Naive thymus-derived CD4-positive, alpha-beta T cell (primary cell): ENCODE measurements at regions not wholly inside any gene's neighbourhood (a gene's known extent, or its start where the extent isn't known, plus 50 kb on each side); places are given as distances from the start of the nearest gene placed in this dataset.

Experiments
- ATAC-seq: fragments of 150-1000 bp; cut with Tn5 transposase; 2 replicates; pipeline ENCODE4 v1.10.0; 2021; ENCODE audit warnings: mild to moderate bottlenecking, moderate library complexity
- CTCF ChIA-PET: fragments of 350-600 bp; sonication (Branson Sonifier 250); formaldehyde crosslinking; loops from one replicate; lab custom pipeline; 2021; ENCODE audit warnings: antibody characterized with exemption; lab: Charles Lee
- POLR2A ChIA-PET: fragments of 350-600 bp; sonication (Branson Sonifier 250); formaldehyde crosslinking; loops from one replicate; lab custom pipeline; 2021; ENCODE audit warnings: antibody characterized with exemption, inconsistent platforms; lab: Charles Lee
- DNase-seq, 9 donors: peaks; one replicate each; pipeline versions ENCODE4 v3.0.0 to v3.0.0-alpha.2; 2020 to 2022; ENCODE audit warnings: mixed read lengths in 1 of 9
- H3K27ac ChIP-seq: one replicate; pipeline ENCODE4 v1.7.0; 2013; ENCODE audit warnings: mild to moderate bottlenecking, low read depth, low read length, moderate library complexity
- H3K27me3 ChIP-seq, 2 donors: one replicate each; pipeline ENCODE4 v1.7.0; 2013; ENCODE audit warnings: low read length in 2 of 2, mild to moderate bottlenecking in 2 of 2, moderate library complexity in 2 of 2; ENCODE audit not compliant: control insufficient read depth in 2 of 2, insufficient read depth in 2 of 2
- H3K36me3 ChIP-seq, 3 experiments: 1 replicate in 2 of 3; 2 replicates in 1 of 3; pipeline ENCODE4 v1.7.0; 2013; ENCODE audit warnings: low read length in 3 of 3, mild to moderate bottlenecking in 3 of 3, moderate library complexity in 1 of 3; ENCODE audit not compliant: insufficient read depth in 3 of 3, control insufficient read depth in 2 of 3
- H3K4me1 ChIP-seq, 2 donors: one replicate each; pipeline ENCODE4 v1.7.0; 2013; ENCODE audit warnings: low read length in 2 of 2, mild to moderate bottlenecking in 2 of 2, moderate library complexity in 1 of 2; ENCODE audit not compliant: control insufficient read depth in 2 of 2, insufficient read depth in 2 of 2
- H3K4me3 ChIP-seq: 2 replicates; pipeline ENCODE4 v1.7.0; 2013; ENCODE audit warnings: mild to moderate bottlenecking, low read length
- H3K9me3 ChIP-seq, 3 experiments: 1 replicate in 2 of 3; 2 replicates in 1 of 3; pipeline ENCODE4 v1.7.0; 2013; ENCODE audit warnings: low read length in 3 of 3; ENCODE audit not compliant: control insufficient read depth in 2 of 3
- H3K27ac Mint-ChIP-seq, 9 donors: one replicate each; pipeline ENCODE4 v1.8.0; 2020 to 2022; ENCODE audit warnings: mixed read lengths in 9 of 9, mild to moderate bottlenecking in 8 of 9, moderate library complexity in 5 of 9, inconsistent platforms in 2 of 9
- H3K27me3 Mint-ChIP-seq, 5 donors: one replicate each; pipeline ENCODE4 v1.8.0; 2021 to 2022; ENCODE audit warnings: mixed read lengths in 5 of 5, mild to moderate bottlenecking in 1 of 5
- H3K36me3 Mint-ChIP-seq, 5 donors: one replicate each; pipeline ENCODE4 v1.8.0; 2020 to 2022; ENCODE audit warnings: mixed read lengths in 5 of 5, mild to moderate bottlenecking in 3 of 5, inconsistent platforms in 1 of 5
- H3K4me1 Mint-ChIP-seq, 7 donors: one replicate each; pipeline ENCODE4 v1.8.0; 2020 to 2022; ENCODE audit warnings: mixed read lengths in 7 of 7, mild to moderate bottlenecking in 3 of 7, inconsistent platforms in 1 of 7
- H3K4me3 Mint-ChIP-seq, 10 donors: one replicate each; pipeline ENCODE4 v1.8.0; 2020 to 2022; ENCODE audit warnings: mild to moderate bottlenecking in 10 of 10, mixed read lengths in 10 of 10, moderate library complexity in 6 of 10, inconsistent platforms in 2 of 10
- H3K9me3 Mint-ChIP-seq, 11 donors: one replicate each; pipeline ENCODE4 v1.8.0; 2020 to 2022; ENCODE audit warnings: mixed read lengths in 11 of 11, mild to moderate bottlenecking in 4 of 11, inconsistent platforms in 1 of 11, moderate library complexity in 1 of 11
- intact Hi-C, 2 donors: fragments of 100-400 bp; cut with micrococcal nuclease; formaldehyde crosslinking; loops; one replicate each; pipeline ENCODE4 v1.15.1; 2023

- ChIA-PET CTCF (no interaction called here), POLR2A (no interaction called here)
- Histone ChIP-seq H3K4me1 (no peaks in the 10 kb centered on the region), H3K9me3 (no peaks in the 10 kb centered on the region), H3K27me3 (no peaks in the 10 kb centered on the region), H3K36me3 (no peaks in the 10 kb centered on the region), H3K4me3 (no peak overlapping the region), H3K27ac (no peak overlapping the region)
- intact Hi-C loops: no loop called here
- Mint-ChIP-seq H3K4me1 (no peaks in the 10 kb centered on the region), H3K4me3 (no peak overlapping the region), H3K9me3 (peaks cover 0 to 4% (median 0%) of the 10 kb centered on the region in 11 donors), H3K27me3 (peaks cover 0 to 8% (median 3%) of the 10 kb centered on the region in 5 donors), H3K27ac (no peak overlapping the region), H3K36me3 (no peaks in the 10 kb centered on the region)
- no peak for ATAC-seq
- no peak for DNase-seq
Observed at GRCh38 chr11:15579287-15580001, 464.7 kb downstream of the INSC start.

- POLR2A ChIA-PET: no interaction called here
- no peaks in the 10 kb centered on the region for H3K36me3 Mint-ChIP-seq
Observed at GRCh38 chr11:15580056-15580774, 465.5 kb downstream of the INSC start.

GRCh38 chr11:15580775-15581095, 466.0 kb downstream of the INSC start:
- H3K27me3 ChIP-seq: no peaks in the 10 kb centered on the region
- CTCF ChIA-PET: no interaction called here
- H3K27me3 Mint-ChIP-seq: peaks cover 0 to 8% (median 4%) of the 10 kb centered on the region in 5 donors
- no peaks in the 10 kb centered on the region for H3K4me1 Mint-ChIP-seq
- no peak overlapping the region for H3K4me3 Mint-ChIP-seq
- intact Hi-C loops: no loop called here
- peaks cover 0 to 4% (median 0%) of the 10 kb centered on the region in 11 donors for H3K9me3 Mint-ChIP-seq
- H3K36me3 ChIP-seq: no peaks in the 10 kb centered on the region
- POLR2A ChIA-PET: no interaction called here
- no peak overlapping the region for H3K27ac Mint-ChIP-seq
- H3K4me1 ChIP-seq: no peaks in the 10 kb centered on the region
- DNase-seq (no peak), ATAC-seq (no peak)
- no peaks in the 10 kb centered on the region for H3K36me3 Mint-ChIP-seq
- no peak overlapping the region for H3K27ac ChIP-seq
- H3K9me3 ChIP-seq: no peaks in the 10 kb centered on the region
- H3K4me3 ChIP-seq: no peak overlapping the region

More at GRCh38 chr11:15580056-15580774, 465.5 kb downstream of the INSC start:
- no peaks in the 10 kb centered on the region for H3K4me1 Mint-ChIP-seq
- Histone ChIP-seq H3K36me3 (no peaks in the 10 kb centered on the region), H3K4me3 (no peak overlapping the region), H3K27me3 (no peaks in the 10 kb centered on the region), H3K4me1 (no peaks in the 10 kb centered on the region), H3K9me3 (no peaks in the 10 kb centered on the region), H3K27ac (no peak overlapping the region)
- H3K9me3 Mint-ChIP-seq: peaks cover 0 to 4% (median 0%) of the 10 kb centered on the region in 11 donors
- DNase-seq (no peak), ATAC-seq (peak; percentile 48)
- H3K27me3 Mint-ChIP-seq: peaks cover 0 to 8% (median 4%) of the 10 kb centered on the region in 5 donors
- intact Hi-C loops: no loop called here
- no peak overlapping the region for H3K4me3 Mint-ChIP-seq
- no peak overlapping the region for H3K27ac Mint-ChIP-seq
- CTCF ChIA-PET: no interaction called here

GRCh38 chr11:15584158-15584557, 469.4 kb downstream of the INSC start:
- H3K27ac ChIP-seq: no peak overlapping the region
- Mint-ChIP-seq H3K4me1 (no peaks in the 10 kb centered on the region), H3K36me3 (no peaks in the 10 kb centered on the region), H3K27me3 (peaks cover 0 to 8% (median 0%) of the 10 kb centered on the region in 5 donors), H3K4me3 (no peak overlapping the region), H3K9me3 (peaks cover 0 to 5% (median 0%) of the 10 kb centered on the region in 11 donors), H3K27ac (no peak overlapping the region)
- no peak overlapping the region for H3K4me3 ChIP-seq
- ChIA-PET CTCF (no interaction called here), POLR2A (no interaction called here)
- H3K27me3 ChIP-seq: no peaks in the 10 kb centered on the region
- H3K36me3 ChIP-seq: no peaks in the 10 kb centered on the region
- no peaks in the 10 kb centered on the region for H3K9me3 ChIP-seq
- DNase-seq (no peak), ATAC-seq (no peak)
- intact Hi-C loops: no loop called here
- no peaks in the 10 kb centered on the region for H3K4me1 ChIP-seq

GRCh38 chr11:15585602-15586331, 471.0 kb downstream of the INSC start:
- intact Hi-C loops: no loop called here
- ATAC-seq: no peak
- no peak overlapping the region for H3K27ac ChIP-seq
- Mint-ChIP-seq H3K4me3 (no peak overlapping the region), H3K36me3 (no peaks in the 10 kb centered on the region), H3K4me1 (no peaks in the 10 kb centered on the region), H3K9me3 (peaks cover 0 to 5% (median 0%) of the 10 kb centered on the region in 11 donors), H3K27me3 (peaks cover 0 to 8% (median 0%) of the 10 kb centered on the region in 5 donors), H3K27ac (no peak overlapping the region)
- H3K36me3 ChIP-seq: no peaks in the 10 kb centered on the region
- DNase-seq: no peak
- POLR2A ChIA-PET: no interaction called here
- H3K9me3 ChIP-seq: no peaks in the 10 kb centered on the region
- no peaks in the 10 kb centered on the region for H3K27me3 ChIP-seq
- no peak overlapping the region for H3K4me3 ChIP-seq
- CTCF ChIA-PET: no interaction called here
- no peaks in the 10 kb centered on the region for H3K4me1 ChIP-seq

- intact Hi-C loops: no loop called here
- Histone ChIP-seq H3K27me3 (no peaks in the 10 kb centered on the region), H3K4me1 (no peaks in the 10 kb centered on the region), H3K4me3 (no peak overlapping the region), H3K27ac (no peak overlapping the region), H3K36me3 (no peaks in the 10 kb centered on the region), H3K9me3 (no peaks in the 10 kb centered on the region)
- Mint-ChIP-seq H3K4me3 (no peak overlapping the region), H3K4me1 (no peaks in the 10 kb centered on the region), H3K9me3 (peaks cover 0 to 5% (median 0%) of the 10 kb centered on the region in 11 donors), H3K36me3 (no peaks in the 10 kb centered on the region), H3K27ac (no peak overlapping the region), H3K27me3 (peaks cover 0 to 8% (median 0%) of the 10 kb centered on the region in 5 donors)
- ATAC-seq (no peak), DNase-seq (no peak)
- POLR2A ChIA-PET: no interaction called here
- CTCF ChIA-PET: no interaction called here
Observed at GRCh38 chr11:15586741-15587473, 472.2 kb downstream of the INSC start.
